Mesenteric fat pad (tissue), 1 donor: ENCODE measurements at regions not wholly inside any gene's neighbourhood (a gene's known extent, or its start where the extent isn't known, plus 50 kb on each side); places are given as distances from the start of the nearest gene placed in this dataset. TPM values are rescaled to one million over a fixed set of nuclear protein-coding genes. Genes with fewer than 3 reads are reported as not detected.

Experiments
- DNase-seq: peaks from one replicate; pipeline ENCODE4 v3.0.0-alpha.2; 2020; ENCODE audit warnings: low spot score
- microRNA-seq: library from miRNA; unstranded; fragments of <30 nt; microRNA quantifications from one replicate; pipeline ENCODE4 v1.2.0, GENCODE V29; 2020; ENCODE audit warnings: borderline number of aligned reads
- donor health status: DM: yes; HTN: yes; CAD: no.

DNA sequence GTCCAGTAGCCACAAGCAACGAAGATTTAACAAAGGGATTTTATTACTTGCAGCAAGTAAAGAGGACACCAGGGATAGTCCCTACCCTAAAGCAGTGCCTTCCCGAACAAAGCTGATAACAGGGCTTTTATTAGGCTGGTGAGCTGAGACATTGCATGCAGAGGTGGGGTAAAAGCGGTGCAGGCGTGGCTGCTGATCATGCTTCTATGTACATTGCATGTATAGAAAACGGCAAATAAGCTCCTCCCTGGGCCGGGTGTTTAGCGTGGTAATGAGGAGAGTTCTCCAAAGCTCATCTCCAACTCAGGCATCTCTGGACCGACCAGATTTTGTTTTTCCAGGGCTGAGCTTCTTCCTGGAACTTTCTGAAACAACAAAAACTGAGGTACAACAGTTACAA, 83.5 kb upstream of the CDH4 start:
- DNase-seq: no peak

DNA sequence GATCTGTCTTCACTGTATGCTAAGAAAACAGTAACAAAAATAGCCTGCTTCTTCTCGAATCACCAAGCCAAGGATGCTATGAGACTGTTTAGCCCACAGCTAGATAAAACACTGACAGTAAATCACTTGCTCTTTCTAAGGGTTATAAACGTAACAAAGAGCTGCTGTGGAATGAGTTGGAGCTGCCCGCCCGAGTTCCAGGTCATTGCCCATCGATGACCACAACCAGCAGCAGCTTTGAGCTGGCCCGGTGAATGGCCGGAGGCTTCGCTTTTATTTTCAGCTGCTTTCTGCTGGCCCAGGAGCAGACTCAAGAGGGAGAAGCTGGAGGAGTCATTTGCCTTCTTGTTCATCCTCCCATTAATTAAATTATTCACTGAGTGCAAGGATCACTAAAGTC, 82.2 kb upstream of the CDH4 start:
- DNase-seq: no peak

DNA sequence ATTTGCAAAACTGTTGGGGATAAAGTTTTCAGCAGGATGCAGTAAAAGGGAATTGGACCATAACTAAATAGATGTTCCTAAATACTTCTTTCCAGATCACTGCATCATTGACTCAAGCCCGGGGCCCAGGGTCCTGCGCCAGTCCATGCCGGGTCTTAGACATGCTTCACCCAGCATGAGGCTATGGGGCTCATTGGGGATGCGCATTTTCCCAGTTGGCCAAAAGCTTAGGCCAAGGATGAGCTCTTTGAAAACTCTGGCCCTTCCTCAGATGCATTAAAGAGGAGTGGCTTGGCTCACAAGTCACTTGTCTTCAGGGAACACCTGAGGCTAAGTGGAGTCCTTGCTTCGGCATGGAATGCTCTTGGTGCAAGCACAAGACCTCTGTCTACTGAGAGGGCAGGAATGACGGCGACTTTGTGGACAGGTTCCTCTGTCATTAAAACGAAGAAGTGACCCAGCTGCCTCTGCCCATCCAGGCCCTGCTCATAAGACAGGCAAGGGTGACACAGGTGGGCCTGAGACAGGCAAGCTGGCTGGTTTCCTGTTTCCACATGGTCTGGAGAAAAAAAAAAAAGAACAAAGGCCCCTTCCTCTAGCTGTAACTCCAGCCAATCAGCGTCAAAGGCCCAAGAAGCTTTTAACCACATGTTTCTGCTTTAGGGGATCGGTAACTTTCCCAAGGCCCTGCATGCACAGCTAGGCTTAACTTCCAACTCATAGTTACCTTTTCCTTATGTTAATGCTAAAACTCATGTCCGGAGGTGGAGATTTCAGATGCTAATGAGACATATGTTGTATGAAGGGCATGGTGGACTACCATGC, 81.4 kb upstream of the CDH4 start:
- no peak for DNase-seq

DNA sequence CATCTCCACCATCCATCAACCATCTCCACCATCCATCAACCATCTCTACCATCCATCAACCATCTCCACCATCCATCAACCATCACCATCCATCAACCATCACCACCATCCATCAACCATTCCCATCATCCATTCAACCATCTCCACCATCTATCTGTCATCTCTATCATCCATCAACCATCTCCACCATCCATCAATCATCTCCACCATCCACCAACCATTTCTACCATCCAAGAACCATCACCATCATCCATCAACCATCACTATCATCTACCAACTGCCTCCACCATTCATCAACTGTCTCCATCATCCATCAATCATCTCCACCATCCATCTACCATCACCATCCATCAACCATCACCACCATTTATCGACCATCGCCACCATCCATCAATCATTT, 78.8 kb upstream of the CDH4 start:
- DNase-seq: no peak

DNA sequence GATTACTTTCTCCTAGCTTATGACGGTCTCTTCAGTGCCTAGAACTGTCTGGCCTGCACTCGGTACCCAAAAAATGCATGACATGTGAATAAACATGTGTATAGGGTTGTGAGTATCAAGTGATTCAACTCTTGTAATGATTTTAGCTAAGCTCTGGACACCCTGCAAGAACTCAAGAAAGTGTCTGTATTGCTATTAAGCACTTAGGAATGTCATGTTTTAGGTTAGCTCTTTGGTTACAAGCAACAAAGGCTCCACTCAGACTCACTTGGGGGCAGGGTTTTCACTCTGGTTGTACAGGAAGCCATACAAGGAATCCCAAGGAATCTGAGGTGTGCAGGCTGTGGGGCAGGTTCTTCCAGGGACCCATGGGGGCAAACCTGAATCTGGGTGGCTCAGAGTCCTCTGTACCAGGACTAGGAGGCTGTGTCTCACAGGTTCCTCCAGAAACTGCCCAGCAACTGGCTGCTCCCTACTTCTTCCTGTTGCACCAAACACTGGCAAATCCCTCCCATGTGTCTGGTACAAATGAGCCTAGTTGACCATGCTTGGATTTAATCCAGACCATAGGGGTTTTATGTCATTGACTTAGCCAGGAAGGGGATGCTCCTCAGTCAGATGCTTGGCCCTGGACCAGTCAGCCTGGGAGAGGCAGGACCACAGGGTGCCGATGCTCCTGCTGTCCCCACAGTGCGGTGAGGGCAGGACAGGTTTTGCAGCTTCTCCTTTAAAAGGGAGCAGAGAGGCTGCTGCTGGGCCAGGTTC, 77.9 kb upstream of the CDH4 start:
- no peak for DNase-seq

DNA sequence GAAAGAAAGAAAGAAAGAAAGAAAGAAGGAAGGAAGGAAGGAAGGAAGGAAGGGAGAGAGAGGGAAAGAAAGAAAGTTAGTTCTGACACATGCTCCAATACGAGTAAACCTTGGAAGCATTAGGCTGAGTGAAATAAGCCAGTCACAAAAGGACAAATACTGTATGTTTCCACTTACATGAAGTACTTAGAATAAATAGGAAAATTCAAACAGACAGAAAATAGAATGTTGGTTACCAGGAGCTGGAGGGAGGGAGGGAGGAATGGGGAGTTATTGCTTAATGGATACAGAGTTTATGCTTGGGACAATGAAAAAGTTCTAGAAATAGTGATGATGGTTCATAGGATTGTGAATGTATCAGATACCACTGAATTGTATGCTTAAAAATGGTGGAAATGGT, 75.2 kb upstream of the CDH4 start:
- DNase-seq: no peak

DNA sequence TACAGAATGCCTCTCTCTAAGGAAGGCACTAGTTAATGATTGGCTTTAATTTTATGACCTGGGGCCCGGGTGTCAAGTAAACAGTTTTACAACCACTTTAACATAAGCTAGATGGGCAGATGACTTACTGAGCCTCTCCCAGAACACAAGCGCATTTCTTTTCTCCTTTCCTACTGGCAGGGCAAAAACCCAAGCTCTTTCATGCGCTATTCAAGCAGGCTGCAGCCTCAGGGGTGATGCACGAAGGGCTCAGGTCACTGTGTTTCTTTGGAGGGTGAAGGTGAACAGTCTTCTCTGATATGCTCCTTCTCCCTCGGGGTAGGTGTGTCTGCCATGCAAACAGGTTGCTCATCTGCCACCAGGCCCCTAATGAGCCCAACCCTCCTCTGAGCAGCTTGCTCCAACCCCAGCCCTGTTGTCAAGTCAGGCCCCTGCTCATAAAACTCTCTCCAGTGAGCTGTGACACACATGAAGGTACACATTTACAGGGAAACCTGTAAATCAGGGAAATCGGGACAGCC, 73.5 kb upstream of the CDH4 start:
- no peak for DNase-seq

DNA sequence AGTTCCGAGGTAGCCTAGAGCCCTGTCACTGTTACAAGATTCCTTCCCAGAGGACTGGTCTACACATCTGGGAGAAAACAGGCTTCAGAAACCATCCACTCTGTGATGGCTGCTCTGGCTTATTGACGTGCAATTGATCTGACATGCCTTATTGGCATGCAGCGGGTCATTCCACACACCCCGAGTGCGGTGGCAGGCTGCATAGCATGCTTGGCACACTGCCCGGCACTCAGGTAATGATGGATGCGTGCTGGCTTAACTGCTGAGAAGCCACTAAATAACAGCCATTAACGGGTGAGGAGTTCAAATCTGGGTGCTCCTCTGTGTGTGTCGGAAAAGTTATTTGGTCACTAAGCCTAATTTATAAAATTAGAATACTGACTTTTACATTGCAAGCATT, 67.9 kb upstream of the CDH4 start:
- DNase-seq: no peak

DNA sequence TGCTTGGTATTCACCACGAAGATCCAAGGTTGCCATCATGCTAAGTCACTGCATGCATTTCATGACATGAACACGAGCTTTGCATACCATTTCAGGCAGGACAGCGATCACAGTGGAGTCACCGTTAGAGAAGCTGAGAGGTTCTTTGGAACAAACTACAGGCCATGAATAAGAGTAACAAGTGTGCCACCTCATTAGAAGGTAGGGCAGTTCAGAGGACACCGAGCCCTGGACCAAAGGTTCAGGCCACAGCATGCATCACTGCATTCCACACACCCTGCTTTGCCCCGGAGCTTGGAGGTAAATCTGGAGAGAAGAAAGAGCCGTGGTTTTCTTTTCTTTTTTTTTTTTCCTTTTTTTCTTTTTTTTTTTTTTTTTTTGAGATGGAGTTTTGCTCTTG, 66.9 kb upstream of the CDH4 start:
- DNase-seq: no peak

DNA sequence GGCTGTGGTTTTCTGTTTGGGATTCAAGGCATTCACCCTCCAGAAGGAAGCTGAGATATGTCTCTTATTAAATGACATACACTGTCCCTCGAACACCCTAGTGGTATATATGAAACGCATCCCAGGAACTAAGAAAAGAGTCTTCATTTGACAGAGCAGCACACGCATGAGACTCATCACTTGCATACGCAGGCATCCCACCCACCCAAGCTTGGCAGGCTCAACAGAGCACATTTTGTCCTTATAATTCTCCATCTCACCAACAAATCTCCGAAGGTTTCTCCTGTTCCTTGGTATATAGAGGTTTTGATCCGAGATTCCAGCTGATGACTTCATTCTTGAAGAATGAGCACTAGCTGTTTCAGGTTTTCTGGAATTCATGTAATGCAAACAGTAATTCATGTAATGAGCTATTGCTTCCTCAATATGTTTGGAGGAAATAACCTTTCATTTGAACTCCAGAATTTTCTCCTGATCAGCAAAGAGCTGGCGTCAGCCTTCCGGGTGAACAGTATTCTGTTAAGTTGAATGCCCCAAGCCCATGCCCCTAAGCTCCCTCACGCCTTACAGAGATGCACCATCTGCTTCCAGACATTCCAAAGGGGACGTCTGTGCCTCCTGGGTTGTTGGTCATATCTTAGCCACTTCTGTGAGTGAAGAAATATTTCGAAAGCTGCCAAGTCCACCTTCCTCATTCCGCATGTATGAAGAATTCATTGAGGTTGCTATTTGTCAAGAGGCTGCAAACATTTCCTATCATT, 66.0 kb upstream of the CDH4 start:
- no peak for DNase-seq

DNA sequence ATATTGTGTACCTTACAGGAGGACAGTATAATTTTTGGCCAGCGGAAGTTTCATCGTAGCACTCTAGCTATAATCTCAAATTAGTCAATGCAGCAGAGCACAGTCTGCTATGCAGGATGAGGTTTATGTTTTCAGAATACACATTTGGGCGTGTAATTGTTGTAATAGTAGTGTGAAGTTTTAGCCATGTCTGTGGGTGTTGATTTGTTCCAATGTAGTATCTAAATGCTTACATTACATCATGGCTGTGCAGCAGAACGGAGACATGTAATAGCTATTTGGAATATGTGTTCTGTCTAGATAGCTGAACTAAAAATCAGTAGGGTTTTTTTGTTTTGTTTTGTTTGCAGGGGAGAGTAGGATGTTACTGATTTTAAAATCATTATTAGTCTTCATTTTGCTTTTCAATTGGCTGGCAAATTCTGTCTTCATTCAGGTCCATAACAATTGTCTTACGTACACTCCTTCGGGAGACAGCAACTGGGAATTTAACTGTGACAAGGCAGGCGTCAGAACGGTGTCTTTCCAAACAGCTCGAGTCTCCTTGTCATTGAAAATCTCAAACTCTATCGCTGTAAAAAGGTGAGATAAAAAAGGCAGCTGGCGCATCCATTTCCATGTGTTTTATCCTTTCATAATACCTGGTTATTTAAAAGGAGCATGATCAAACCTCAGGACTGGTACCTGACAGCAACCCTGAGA, 65.1 kb upstream of the CDH4 start:
- DNase-seq: no peak

DNA sequence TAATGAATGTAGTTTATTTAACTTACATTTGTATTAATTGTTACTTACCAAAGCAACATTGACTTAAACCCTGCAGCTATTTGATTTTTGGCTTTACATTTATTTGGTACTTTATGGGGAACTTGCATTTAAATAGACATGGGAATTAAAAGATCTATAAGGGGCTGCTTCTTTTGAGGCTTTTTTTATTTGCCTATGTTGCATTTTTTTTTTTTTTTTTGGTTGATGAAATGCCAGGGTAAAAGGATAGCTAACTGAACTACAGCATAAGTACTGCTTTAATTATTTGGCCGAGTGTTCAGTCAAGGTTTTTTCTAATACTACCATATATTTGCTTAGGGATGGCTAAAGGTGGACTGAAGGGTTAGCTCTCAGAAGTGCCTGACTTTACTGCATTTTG, 62.5 kb upstream of the CDH4 start:
- DNase-seq: no peak

DNA sequence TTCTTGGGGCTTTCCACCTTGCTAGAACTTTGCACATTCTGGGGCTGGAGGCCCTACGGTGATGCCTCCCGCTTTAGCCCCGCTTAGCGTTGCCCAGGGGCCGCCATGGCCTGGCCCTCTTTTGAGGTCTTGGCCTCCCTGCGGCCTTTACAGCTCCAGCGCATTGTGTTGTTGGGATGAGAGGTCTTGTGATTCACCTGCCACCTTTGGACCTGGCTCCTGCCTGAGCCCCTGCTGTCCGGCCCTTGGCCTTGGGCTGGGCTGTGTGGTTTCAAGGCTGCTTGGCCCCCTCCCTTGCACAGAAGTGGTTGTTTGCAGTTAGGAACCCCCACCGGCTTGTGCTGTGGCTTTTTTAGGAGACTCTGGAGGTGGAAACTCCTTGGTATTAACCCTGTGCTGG, 61.0 kb upstream of the CDH4 start:
- no peak for DNase-seq

DNA sequence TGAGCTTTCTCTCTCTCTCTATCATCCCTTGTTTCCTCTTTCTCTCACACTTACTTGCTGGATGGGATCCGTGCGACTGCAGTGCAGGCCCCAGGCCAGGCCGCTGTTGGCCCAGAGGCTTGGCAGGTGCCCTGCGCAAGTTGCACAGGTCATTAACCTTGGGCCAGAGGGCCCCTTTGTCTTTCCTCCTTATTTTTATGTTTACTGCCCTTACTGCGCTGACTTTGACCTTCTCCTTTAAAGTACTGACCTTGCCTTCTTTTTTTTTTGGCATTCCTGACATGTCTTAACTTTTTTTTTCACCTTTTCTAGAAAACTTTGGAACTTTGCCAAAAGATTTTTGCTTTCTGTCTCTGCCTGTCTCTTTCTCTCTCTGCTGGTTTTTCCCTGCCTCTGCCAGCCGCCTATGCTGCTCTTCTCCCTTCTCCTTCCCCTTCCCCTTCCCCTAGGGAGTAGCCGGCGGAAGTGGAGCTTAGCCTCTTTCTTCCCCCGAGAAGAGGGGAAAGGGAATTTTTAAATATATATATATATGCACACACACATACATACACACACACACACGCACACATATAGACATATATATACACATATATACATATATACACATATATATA, 59.6 kb upstream of the CDH4 start:
- no peak for DNase-seq

DNA sequence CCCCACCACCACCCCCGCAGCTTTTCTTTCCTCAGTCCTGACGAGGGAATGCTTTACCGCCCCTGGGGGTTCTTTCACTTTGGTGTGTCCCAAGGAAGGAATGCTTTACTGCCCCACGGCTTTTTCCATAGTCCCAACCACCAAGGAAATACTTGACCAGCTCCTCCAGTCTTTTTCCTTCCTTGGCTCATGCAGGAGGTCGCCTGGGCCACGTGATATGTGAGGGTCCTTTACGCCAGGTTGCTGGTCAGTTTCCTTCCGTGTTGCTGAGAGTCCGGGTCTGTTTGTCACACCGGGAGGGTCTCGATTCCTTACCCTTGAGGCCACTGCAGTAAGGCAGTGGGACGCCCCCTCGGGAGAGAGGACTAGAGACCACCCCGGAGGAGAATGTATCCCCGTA, 58.9 kb upstream of the CDH4 start:
- DNase-seq: no peak

Small RNA genes in the stretch of these regions (microRNA-seq; reads per million reads assigned to microRNA genes)
- not detected for gene MIR4533
- gene MIR548AG2: not detected
- not detected for gene MIR646
